SH-SY5Y (cell line): ENCODE measurements at regions not wholly inside any gene's neighbourhood (a gene's known extent, or its start where the extent isn't known, plus 50 kb on each side); places are given as distances from the start of the nearest gene placed in this dataset.

Source experiments
- GATA2 ChIP-seq: IDR thresholded peaks from 2 replicates; pipeline ENCODE4 v1.6.1; 2011; ENCODE audit warnings: mild to moderate bottlenecking, low read depth, low read length
- GATA3 ChIP-seq: IDR thresholded peaks from 2 replicates; pipeline ENCODE4 v1.6.1; 2011; ENCODE audit warnings: low read depth, mild to moderate bottlenecking, low read length, moderate library complexity

DNA sequence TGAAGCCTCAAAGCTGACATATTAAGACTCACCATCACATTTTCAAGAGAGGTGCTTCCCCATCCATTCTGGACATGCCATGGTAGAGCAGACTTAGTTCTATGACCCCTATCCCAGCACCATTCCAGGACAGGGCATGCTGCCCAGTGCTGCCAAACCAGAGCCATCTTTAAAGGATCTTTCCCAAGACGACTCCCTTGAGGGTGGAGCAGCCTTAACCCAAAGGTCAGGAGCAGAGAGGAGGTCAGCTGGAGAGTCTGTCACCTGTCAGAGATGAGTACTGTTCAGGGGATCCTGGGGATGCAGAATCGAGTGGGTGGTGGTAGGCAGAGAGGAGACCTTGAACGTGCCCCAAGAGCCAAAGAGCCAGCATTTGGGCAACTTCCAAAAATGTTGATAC, 459.8 kb downstream of the STK39 start:
- no peak for TF ChIP-seq GATA3
- TF ChIP-seq GATA2, result no peak
